NCI-H1436 treated with DMSO at 0.1 percent for 48 hours (cell line): ENCODE measurements at regions not wholly inside any gene's neighbourhood (a gene's known extent, or its start where the extent isn't known, plus 50 kb on each side); places are given as distances from the start of the nearest gene placed in this dataset.

ENCODE experiments used
- DNase-seq: peaks from one replicate; lab custom pipeline; 2025; lab: John Stamatoyannopoulos, UW

DNA sequence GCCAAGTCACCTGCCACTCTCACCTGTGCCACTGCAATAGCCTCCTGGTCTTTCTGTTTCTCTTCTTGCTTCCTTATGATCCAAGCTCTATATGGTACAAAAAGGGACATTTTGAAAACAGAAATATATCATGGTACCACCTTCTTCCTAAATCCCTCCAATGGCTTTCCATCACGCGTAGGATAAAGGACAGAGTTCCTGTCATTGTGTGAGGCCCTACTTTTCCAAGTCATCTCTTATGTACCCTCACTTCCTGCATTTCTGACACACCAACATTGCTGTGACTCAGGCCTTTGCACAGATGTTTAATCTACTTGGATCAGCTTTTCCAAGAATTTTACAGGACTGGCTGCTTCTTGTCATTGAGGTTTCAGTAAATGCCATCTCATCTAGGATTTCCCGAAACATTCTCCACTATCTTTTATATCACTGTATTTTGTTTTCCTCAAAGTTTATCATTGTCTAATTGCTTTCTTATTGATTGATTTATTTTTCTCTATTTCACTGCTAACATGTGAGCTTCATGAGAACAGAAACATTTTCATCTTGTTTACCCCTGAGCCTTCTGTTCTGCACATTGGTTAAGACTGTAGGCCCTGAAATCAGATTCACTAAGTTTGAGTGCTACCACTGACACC, 426.1 kb upstream of the FANCL start:
- DNase-seq, result no peak

DNA sequence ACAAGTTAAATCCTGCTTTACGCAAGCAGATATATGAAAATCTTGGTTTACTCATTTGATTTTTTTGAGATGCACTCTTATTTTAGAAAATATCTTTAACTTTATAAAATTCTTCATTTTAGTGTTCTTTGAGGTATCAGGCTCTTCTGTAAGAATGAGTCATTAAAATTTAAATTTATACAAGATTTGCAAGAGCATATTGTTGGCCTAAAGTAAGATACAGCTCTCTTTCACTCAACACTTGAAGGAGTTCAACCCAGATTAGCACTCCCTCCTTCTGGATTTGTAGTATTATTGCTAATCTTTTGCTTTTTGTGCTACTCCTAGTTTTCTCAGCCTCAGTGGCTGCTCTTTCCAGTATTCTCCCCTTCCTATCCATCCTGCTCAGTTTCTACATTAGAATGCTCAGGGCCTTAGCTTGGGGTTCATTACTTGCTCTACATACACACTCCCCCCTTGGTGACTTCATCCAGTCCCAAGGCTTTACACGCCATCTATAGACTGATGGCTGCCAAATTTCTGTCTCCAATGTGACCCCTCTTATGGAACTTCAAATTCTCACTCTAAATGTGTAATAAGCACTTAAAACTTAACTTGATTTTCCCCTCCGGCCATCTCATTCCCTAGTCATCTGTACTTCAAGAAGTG, 425.3 kb upstream of the FANCL start:
- no peak for DNase-seq

DNA sequence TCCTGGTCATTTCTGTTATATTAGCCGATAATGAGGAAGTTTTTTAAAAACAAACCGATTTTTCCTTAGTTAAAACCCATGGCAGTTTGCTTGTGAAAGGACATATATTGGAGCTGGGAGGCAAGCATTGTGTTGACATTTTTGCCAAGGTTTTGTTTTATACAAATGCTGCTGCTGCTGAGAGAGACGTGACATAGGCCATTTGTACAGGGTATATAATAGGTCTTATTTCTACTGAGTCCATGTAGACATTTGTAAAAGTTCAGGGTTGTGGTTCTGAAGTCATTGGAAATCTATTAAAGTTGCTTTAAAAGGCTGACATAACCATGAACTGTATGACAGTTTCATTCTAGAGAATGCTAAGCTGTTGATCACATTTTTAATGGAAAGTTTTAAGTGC, 424.0 kb upstream of the FANCL start:
- no peak for DNase-seq

DNA sequence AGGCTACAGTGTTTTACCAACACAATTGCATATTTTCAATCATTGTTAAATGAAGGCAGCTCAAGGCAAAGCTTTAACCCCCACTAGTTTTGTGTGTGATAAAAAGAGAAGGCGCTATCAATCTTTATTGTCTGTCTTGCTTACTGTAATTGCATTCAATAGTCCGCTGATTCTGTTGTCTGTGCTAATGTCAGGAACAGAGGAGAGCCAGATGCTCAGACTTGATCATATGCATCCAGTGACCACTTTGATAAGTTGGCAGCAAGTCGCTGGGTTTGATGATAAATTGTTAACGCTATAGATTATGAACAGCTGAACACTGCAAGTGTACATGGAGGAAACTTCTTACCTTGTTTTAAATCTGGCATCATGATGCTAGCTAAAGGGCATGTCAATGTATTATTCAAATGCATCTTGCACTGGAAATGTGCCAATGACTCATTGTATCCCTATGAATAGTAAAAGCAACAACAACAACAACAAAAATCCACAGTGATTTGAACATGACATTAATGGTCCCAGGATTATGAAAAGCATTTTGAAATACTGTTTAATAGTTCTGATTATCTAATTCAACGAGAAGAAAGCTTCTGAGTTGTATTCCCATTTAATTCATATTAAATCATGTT, 423.5 kb upstream of the FANCL start:
- DNase-seq, result no peak

DNA sequence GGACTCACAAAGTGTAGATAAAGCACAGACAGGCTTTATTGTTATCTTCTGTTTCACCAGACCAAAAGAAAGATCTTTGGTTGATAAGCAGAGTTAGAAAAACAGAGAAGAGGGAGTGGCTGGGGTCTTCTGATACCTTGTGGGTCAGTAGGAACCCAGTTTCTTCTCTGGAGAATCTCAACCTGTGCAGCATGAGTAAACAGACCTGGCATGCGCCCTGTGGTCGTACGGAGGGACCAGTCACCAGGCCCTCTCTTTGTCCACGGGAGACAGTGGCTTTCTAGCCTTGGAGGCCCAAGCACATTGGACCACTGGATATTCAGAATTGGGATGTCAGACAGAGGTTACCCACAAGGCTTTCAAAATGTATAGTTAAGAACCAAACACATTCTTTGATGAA, 418.9 kb upstream of the FANCL start:
- DNase-seq, result no peak

DNA sequence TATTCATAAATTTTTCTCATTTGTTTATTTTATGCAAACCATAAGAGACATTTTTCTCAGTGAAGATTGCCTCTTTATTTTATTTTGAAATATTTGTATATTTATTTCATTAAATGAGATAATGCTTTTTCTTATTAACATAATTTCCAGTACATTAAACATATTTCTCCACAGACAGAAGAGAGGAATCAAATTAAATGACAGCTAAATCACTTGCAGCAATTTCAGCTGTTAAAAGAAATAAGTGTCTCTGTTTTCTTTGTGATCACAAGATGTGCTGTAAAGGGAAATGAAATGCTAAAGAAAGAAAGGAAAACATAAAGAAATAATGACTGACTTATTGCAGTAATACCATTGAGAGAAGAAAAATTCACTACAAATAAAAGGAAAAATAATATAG, 414.0 kb upstream of the FANCL start:
- DNase-seq, result no peak

DNA sequence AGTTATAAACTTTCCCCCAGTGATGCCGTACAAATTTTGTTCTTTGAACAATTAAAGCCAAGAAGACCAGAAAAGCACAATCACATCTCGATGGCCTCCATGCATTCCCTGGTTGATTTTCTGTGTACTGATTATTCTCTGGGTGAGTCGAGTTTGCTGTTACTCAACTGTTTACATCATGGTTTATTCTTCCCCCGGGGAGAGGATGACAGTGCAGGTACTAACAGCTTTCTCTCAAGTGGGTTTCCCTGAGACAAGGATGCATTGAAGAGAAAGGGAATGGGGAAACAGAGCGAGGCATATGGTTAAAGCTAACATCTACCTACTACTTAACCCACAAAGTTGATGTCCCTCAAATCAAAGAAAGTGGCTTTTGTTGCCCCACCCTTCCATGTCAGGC, 410.8 kb upstream of the FANCL start:
- no peak for DNase-seq

DNA sequence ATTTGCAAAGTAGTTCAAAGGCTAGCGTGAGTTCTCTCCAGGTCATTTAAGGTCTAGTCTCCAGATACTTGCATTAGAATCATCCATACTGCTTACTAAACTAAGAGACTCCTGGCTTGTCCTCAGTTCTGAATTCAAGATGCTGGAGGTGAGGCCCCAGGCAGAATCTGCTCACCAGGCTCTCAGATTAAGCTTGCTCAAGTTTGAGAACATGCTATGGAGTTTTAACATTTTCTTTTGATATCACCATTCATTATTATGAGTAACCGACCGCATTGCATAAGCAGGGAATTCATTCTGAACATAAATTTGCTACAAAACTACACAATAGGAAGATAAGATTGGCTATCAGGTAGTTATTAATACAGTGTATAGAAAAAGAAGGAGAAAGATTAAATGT, 409.7 kb upstream of the FANCL start:
- DNase-seq, result no peak

DNA sequence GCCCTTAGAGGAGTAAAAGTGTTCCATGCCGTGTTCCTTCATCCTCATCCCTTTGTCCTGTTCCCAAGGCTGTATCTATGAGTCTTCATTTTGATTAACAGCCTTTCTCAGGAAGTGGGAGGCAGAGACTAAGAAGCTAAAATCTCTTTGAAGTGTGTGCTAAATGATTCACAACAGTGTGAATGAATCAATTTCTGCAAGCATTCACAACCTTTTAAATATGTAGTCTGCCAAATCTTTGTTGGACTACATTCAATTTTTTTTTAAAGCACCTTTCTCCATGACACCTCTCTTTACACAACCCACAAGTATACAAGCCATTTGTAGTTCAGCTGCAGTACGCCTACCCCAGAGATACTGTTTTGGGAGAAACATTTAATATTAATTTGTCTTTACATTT, 408.6 kb upstream of the FANCL start:
- DNase-seq, result no peak

DNA sequence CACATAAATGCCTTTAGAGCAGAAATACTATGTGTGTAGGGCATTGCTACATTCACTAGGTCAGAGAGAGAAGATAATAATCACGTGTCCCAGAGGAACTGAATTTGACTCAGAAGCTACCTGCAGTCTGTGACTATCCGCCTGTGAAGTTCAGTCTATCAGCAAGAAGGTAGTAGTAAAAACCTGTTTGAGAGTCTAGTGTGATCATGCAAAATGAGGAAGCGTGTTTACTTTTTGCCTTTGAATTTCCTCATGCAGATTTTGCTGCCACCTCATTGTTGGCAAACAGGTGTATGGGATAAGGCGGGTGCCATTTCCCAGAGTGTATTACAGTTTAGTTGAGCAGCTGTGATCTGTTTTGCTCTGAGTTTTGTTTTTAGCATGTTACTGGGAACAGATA, 403.9 kb upstream of the FANCL start:
- DNase-seq, result no peak

DNA sequence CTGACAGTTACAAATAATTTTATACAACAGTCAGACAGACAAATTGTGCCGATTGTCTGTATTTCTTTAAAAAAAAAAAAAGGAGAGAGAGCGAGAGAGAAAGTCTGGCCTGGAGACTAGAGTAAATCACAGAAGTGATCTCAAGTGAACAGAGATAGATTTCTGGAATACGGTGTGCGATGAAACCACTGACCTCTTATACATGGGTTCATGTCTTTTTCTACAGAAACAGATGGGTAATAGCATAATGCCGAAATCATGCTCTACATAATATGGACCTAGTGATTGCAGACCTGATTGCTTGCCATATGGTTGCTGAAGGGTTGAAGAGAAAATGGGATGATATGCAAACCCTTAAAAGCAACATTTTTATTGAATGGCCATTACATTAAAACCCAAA, 403.3 kb upstream of the FANCL start:
- no peak for DNase-seq

DNA sequence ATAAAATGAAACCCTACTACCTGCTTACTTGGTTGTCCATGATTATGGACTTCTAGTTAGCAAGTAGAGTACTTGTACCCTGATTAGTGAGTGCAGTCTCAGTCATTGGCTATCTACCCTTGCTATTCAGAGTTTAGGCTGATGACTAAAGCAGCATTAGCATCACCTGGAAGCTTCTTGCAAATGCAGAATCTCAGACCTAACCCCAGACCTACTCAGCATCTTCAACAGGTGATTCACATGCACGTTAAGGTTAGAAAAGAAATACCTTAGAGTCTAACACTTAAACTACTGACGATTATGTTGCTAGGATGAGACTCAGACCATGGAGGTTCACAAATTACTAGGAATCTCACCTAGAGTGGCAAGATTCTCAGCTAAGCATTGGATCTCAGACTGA, 399.9 kb upstream of the FANCL start:
- DNase-seq, result no peak

DNA sequence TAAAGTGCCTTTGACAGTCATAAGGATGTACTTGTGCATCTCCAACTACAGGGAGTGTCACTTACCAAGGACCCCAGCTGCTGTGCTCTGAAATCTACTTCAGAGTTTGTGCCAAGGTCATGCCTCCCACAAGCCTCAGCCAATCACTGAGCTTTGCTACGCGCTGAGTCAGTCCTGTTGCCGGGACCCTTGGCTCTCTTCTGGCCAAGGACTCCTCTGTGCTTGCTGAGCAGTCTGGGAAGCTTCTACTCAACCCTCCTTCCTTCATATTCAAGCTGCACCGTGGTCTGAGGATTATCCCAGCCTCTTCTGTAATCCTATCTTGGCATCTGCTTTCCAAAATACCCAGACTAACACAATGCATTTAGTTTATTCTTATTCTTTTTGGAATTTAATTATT, 398.9 kb upstream of the FANCL start:
- no peak for DNase-seq

DNA sequence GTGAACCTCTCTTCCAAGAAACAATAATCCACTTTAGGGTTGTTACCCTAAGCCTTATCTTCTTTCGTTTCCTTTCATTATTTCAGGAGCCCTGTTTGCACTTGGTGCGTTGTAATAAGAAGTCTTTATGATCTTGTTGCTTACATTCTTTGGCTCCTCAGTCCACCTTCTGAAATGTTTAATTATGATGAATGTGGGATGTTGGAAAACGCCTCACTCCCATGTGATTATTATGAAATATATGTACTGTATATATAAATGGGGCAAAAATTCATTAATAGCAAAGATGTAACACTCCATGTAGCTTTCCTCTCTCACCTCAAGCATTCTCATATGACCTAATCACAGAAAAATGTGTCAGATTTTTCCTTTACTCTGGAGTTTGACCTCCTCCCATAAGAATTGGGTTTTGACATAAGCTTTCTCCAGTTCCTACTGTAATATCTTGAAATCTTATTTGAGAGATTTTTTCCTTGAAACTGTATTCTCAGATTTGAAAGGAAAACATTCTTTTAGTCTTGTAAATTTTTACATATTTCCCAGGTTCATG, 397.2 kb upstream of the FANCL start:
- DNase-seq, result no peak

DNA sequence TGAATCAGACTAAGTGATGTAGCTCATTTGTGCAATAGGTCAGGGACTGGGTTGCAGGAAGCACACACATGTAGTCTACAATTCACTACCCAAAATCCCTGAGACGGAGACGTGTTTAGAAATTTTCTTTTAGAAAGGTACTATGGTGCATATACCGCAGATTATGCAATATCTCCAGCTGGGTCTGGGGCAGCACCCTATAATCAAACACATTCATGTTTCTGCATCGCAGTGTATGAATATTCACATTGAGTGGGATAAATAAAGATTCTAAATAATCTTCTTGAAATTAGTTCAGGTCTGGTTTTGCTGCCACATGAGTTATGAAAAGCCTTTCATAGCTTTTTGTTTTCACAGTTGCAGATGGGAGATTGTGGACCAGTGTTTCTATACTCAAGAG, 395.7 kb upstream of the FANCL start:
- DNase-seq, result no peak

DNA sequence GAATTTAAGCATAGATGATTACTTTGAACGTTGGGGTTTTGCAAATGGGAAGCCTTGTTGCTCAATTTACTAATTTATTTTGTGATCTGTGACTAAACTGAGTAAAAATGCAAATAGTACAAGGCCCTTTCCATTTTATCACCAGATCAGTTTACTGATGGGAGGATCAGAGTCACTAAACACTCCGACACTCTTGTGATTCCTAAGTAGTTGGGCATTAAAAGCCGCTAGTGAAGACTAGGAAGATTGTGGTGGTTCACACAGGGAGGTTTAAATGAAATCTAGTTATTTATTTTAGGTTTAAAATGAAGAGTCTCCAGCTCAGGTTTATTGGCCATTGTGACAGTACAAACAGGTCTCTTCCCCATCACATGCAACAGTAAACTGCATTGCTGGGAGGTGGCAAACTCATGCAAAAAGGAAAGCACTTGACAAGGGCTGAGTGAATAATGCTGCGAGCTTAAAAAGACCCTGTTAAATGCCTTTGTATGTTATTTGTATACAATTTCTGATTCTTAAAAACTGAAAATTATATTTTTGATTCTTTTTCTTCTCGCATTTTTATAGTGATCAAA, 394.8 kb upstream of the FANCL start:
- no peak for DNase-seq

DNA sequence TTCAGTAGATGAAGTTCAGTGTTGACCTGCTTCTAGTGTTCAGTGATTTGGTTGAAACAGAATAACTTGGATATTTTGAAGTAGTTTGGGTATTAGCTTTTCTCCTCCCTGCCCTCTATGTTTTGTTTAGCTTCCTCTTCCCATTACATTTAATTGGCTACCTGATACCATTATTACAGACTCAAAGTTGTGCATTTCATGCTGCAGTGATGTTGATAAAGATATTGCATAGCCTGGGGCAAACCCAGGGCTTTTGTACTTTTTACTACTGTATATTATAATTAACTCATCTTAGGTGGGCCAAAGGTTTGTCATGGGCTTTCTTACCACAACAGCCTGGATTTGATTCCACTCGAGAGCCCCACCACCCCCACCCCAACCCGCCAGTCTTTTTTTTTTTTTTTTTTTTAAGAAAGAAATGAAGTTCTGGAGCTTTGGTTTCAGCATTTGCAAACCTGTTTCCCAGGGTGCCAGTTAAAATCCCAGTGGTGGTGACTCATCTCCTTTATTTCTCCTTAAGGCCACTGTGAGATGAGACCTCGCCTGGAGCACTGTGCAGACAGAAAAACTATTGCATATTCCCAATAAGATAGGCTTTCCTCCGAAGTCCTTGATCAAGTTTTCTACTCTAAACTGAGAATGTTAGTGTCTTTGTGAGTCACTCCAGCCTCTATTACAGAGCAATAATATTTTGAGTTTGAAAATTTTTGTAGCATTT, 393.7 kb upstream of the FANCL start:
- peak; percentile 36 for DNase-seq

DNA sequence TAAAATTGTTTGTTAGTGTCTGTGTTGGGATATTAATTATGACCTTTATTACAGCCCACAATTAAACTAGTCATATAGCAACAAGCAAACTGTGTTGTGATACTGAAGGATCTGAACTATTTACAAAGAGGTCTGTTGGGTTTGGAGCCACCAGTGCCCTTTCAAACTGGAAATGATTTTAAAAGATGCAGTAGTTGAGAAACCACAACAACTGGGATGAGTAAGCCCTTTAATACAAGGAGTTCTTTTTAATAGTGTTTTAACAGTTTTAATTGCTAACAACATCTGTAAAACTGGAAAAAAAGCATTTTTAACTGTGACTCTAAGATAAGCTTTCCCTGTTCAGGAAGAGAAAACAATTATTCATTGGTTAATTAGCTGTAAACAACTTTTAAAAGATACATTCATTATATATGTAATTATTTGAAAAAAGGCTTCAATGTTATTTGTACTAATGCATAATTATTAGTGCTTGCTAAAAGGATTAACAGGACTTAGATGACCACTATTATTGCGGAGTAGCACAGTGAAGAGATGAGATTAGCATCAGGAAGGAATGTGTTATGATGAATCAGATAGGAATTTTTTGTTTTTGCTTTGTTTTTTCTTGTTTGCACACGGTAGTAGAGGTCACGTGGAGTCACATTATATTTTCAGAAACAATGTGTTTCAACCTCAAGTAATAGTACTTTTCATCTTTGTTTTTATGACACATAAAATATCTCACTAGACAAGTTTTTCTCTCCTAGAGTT, 392.7 kb upstream of the FANCL start:
- DNase-seq, result no peak

DNA sequence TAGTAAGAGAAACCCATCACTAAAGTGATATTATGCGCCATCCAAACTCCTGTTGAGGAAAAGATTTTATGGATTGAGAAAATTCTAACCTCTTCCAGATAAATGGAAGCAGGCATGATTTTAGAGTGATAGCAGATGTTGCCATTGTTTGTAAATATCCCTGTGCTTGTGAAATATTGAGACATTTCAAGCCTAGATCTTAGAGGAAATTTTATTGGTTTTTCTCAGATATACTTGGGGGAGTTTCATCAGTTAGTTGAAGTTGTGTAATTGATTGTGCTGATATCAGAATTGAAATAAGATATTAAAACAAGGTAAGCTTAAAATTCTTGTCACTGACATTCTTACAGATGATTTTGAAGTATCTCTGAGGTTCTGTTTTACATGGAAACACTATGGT, 390.9 kb upstream of the FANCL start:
- DNase-seq, result no peak

DNA sequence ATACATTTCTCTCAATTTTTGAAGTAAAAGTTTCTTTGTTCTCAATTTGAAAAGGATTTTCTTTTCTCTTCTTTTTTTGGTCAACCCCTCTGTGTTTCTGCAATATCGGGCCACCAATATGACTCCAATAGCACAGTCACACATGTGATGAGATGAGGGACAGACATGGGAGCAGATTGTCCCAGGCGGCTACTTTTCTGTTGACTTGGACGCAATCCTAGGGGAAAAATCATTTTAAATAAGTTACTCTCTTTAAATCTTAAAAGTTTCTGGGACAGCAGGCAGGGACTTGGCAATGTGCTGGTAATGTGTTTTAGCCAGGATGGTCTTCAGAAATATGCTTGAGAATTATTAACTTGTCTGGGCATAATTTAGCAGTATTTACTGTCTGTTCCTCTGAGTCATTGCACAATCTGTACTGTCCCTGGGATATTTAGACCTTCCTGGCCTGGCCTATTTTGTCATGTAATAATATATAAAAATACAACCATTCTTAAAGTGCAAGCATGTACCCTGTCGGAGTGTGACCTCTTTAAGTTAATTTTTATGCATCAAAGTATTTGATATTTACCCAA, 388.5 kb upstream of the FANCL start:
- DNase-seq, result no peak

DNA sequence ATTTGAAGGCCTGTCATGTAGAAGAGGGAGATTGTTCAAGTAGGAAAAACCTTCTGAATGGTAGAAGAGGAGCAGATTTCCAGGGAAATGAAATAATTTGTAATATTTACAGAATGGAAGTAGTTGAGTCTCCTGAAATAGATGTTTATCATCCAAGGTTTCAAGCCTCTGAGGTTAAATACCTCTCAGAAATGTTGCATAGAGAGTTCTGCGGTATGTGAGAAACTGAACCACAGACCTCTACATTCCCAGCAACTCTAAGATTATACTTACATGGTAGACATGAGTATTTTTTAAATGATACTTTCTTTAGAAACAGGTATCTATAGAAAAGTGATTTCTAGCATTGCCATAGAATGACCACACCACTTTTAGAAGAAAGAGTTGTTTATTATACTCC, 379.8 kb upstream of the FANCL start:
- no peak for DNase-seq
